IMR-90 (cell line): ENCODE measurements at regions not wholly inside any gene's neighbourhood (a gene's known extent, or its start where the extent isn't known, plus 50 kb on each side); places are given as distances from the start of the nearest gene placed in this dataset.

Experiments
- ATAC-seq: fragments of 200-7000 bp; cut with Tn5 transposase; 2 replicates; pipeline ENCODE4 v1.9.1; 2020; ENCODE audit warnings: low read depth, mild to moderate bottlenecking, moderate library complexity
- BruUV-seq: library from RNA; stranded (reverse); fragments of 400-500 nt; replicated peaks from 2 replicates; lab custom pipeline; 2021; lab: Mats Ljungman, UMichigan
- CTCF ChIA-PET: fragments of 300-600 bp; formaldehyde crosslinking; extraction: SDS; loops from one replicate; lab custom pipeline; 2021; ENCODE audit warnings: antibody characterized with exemption; lab: Yijun Ruan, JAX
- POLR2A ChIA-PET: fragments of 300-600 bp; sonication (Branson Sonifier 250); formaldehyde crosslinking; loops from one replicate; lab custom pipeline; 2022; ENCODE audit warnings: antibody characterized with exemption; ENCODE audit not compliant: unreplicated experiment; lab: Charles Lee
- DNase-seq: peaks from one replicate; pipeline ENCODE4 v3.0.0; 2013
- H2AFZ ChIP-seq: replicated peaks from 2 replicates; pipeline ENCODE3; 2013; ENCODE audit warnings: low read length, mild to moderate bottlenecking; ENCODE audit not compliant: poor library complexity
- H2AK5ac ChIP-seq: 2 replicates; pipeline ENCODE4 v1.6.1; 2013; ENCODE audit warnings: low read depth, low read length, inconsistent platforms
- H2AK9ac ChIP-seq: replicated peaks from 2 replicates; pipeline ENCODE3; 2013; ENCODE audit warnings: mild to moderate bottlenecking, low read depth, low read length, moderate library complexity; ENCODE audit not compliant: poor library complexity
- H2BK120ac ChIP-seq: 2 replicates; pipeline ENCODE4 v1.6.1; 2013; ENCODE audit warnings: low read depth, low read length, inconsistent platforms
- H2BK15ac ChIP-seq: 3 replicates; pipeline ENCODE4 v1.6.1; 2013; ENCODE audit warnings: low read depth, low read length, inconsistent platforms
- H2BK20ac ChIP-seq: 2 replicates; pipeline ENCODE4 v1.6.1; 2013; ENCODE audit warnings: low read depth, mild to moderate bottlenecking, inconsistent platforms, low read length, moderate library complexity
- H2BK5ac ChIP-seq: 2 replicates; pipeline ENCODE4 v1.6.1; 2013; ENCODE audit warnings: mild to moderate bottlenecking, low read depth, low read length, inconsistent platforms; ENCODE audit not compliant: poor library complexity, severe bottlenecking
- H3K14ac ChIP-seq: replicated peaks from 2 replicates; pipeline ENCODE4 v1.6.1; 2013; ENCODE audit warnings: low read depth, low read length, inconsistent platforms
- H3K18ac ChIP-seq: 2 replicates; pipeline ENCODE4 v1.6.1; 2013; ENCODE audit warnings: low read depth, low read length, control low read depth
- H3K23ac ChIP-seq: 2 replicates; pipeline ENCODE4 v1.6.1; 2013; ENCODE audit warnings: low read depth, low read length, inconsistent platforms
- H3K27ac ChIP-seq: 2 replicates; pipeline ENCODE4 v1.5.1; 2013; ENCODE audit warnings: mild to moderate bottlenecking, control low read depth, low read length; ENCODE audit not compliant: insufficient read depth
- H3K27me3 ChIP-seq: 2 replicates; pipeline ENCODE4 v1.6.1; 2013; ENCODE audit warnings: low read length; ENCODE audit not compliant: control insufficient read depth, insufficient read depth
- H3K36me3 ChIP-seq: 2 replicates; pipeline ENCODE4 v1.6.1; 2013; ENCODE audit warnings: low read length, mixed read lengths; ENCODE audit not compliant: control insufficient read depth, insufficient read depth
- H3K4ac ChIP-seq: 2 replicates; pipeline ENCODE4 v1.6.1; 2013; ENCODE audit warnings: low read depth, low read length, inconsistent platforms
- H3K4me1 ChIP-seq: 2 replicates; pipeline ENCODE4 v1.6.1; 2013; ENCODE audit warnings: low read length, mixed read lengths; ENCODE audit not compliant: control insufficient read depth, insufficient read depth
- H3K4me2 ChIP-seq: 2 replicates; pipeline ENCODE4 v1.6.1; 2013; ENCODE audit warnings: low read depth, mild to moderate bottlenecking, control low read depth, low read length, moderate library complexity
- H3K4me3 ChIP-seq: 2 replicates; pipeline ENCODE4 v1.5.1; 2013; ENCODE audit warnings: low read depth, mild to moderate bottlenecking, control low read depth, low read length, moderate library complexity; ENCODE audit not compliant: insufficient read depth
- H3K56ac ChIP-seq: 2 replicates; pipeline ENCODE4 v1.6.1; 2013; ENCODE audit warnings: low read length, inconsistent platforms; ENCODE audit not compliant: insufficient read depth; ENCODE audit errors: extremely low read depth
- H3K79me1 ChIP-seq, 2 experiments: 2 replicates each; pipeline ENCODE4 v1.6.1; 2013; ENCODE audit warnings: low read length in 2 of 2, inconsistent platforms in 1 of 2, low read depth in 1 of 2
- H3K9ac ChIP-seq: 2 replicates; pipeline ENCODE4 v1.6.1; 2013; ENCODE audit warnings: low read depth, low read length, control low read depth
- H3K9me1 ChIP-seq: 2 replicates; pipeline ENCODE4 v1.6.1; 2013; ENCODE audit warnings: low read length, inconsistent platforms; ENCODE audit not compliant: insufficient read depth
- H3K9me3 ChIP-seq: 2 replicates; pipeline ENCODE4 v1.6.1; 2013; ENCODE audit warnings: low read length; ENCODE audit not compliant: control insufficient read depth, insufficient read depth
- H4K20me1 ChIP-seq: 2 replicates; pipeline ENCODE4 v1.6.1; 2013; ENCODE audit warnings: low read length, inconsistent platforms; ENCODE audit not compliant: insufficient read depth
- H4K5ac ChIP-seq: 2 replicates; pipeline ENCODE4 v1.6.1; 2013; ENCODE audit warnings: mild to moderate bottlenecking, low read depth, low read length, control low read depth
- H4K8ac ChIP-seq, 2 experiments: 2 replicates each; pipeline ENCODE4 v1.6.1; 2013; ENCODE audit warnings: low read depth in 2 of 2, low read length in 2 of 2, control low read depth in 1 of 2, inconsistent platforms in 1 of 2
- H4K91ac ChIP-seq: 2 replicates; pipeline ENCODE4 v1.6.1; 2013; ENCODE audit warnings: low read depth, low read length, inconsistent platforms; ENCODE audit not compliant: insufficient read depth
- BHLHE40 ChIP-seq: fragments of 150-350 bp; IDR thresholded peaks from 2 replicates; pipeline ENCODE4 v1.6.1; 2016; ENCODE audit warnings: mild to moderate bottlenecking, low read depth, low read length
- CEBPB ChIP-seq: IDR thresholded peaks from 2 replicates; pipeline ENCODE4 v1.6.1; 2012; ENCODE audit warnings: low read depth, low read length, improper control_type of control experiment
- CHD1 ChIP-seq: IDR thresholded peaks from 2 replicates; pipeline ENCODE4 v1.6.1; 2012; ENCODE audit warnings: low read depth, low read length, improper control_type of control experiment
- FOS ChIP-seq: fragments of 150-350 bp; IDR thresholded peaks from 2 replicates; pipeline ENCODE4 v1.6.1; 2016; ENCODE audit warnings: low read depth, low read length
- MAFK ChIP-seq: IDR thresholded peaks from 2 replicates; pipeline ENCODE4 v1.6.1; 2012; ENCODE audit warnings: low read depth, low read length, improper control_type of control experiment
- MAZ ChIP-seq: IDR thresholded peaks from 2 replicates; pipeline ENCODE4 v1.6.1; 2012; ENCODE audit warnings: low read depth, mild to moderate bottlenecking, low read length, improper control_type of control experiment, moderate library complexity, borderline replicate concordance
- MXI1 ChIP-seq: IDR thresholded peaks from 2 replicates; pipeline ENCODE4 v1.6.1; 2012; ENCODE audit warnings: low read depth, mild to moderate bottlenecking, low read length, moderate library complexity, borderline replicate concordance
- NFE2L2 ChIP-seq: fragments of 150-350 bp; IDR thresholded peaks from 2 replicates; pipeline ENCODE4 v1.6.1; 2016; ENCODE audit warnings: low read depth, mild to moderate bottlenecking, low read length
- POLR2A ChIP-seq: IDR thresholded peaks from 2 replicates; pipeline ENCODE4 v1.6.1; 2012; ENCODE audit warnings: mild to moderate bottlenecking, low read depth, low read length
- RAD21 ChIP-seq: IDR thresholded peaks from 2 replicates; pipeline ENCODE4 v1.6.1; 2012; ENCODE audit warnings: low read length, improper control_type of control experiment
- RCOR1 ChIP-seq: IDR thresholded peaks from 2 replicates; pipeline ENCODE4 v1.6.1; 2012; ENCODE audit warnings: mild to moderate bottlenecking, low read length, improper control_type of control experiment; ENCODE audit not compliant: insufficient replicate concordance
- RFX5 ChIP-seq: IDR thresholded peaks from 2 replicates; pipeline ENCODE4 v1.8.0; 2012; ENCODE audit warnings: low read depth, mild to moderate bottlenecking, low read length, moderate library complexity
- SMC3 ChIP-seq: fragments of 150-350 bp; IDR thresholded peaks from 2 replicates; pipeline ENCODE4 v1.6.1; 2016; ENCODE audit warnings: low read depth, mild to moderate bottlenecking, antibody characterized with exemption, low read length, moderate library complexity
- WGBS, 2 experiments: methylation state at CpG; one replicate each; pipeline versions ENCODE4 v1.1.5 to v1.1.7; 2013; ENCODE audit warnings: missing lambda C conversion rate in 2 of 2; ENCODE audit not compliant: insufficient read length in 1 of 2; ENCODE audit errors: extremely low coverage in 2 of 2; 5-methylcytosine and 5-hydroxymethylcytosine counted together
- dilution Hi-C: fragments of 300-500 bp; cut with HindIII; formaldehyde crosslinking; loops from one replicate; pipeline ENCODE4 v1.14.3; 2018; ENCODE audit warnings: low sequenced_read_pairs; ENCODE audit not compliant: unreplicated experiment
- in situ Hi-C: fragments of 300-500 bp; cut with MboI; formaldehyde crosslinking; loops from 3 replicates; pipeline ENCODE4 v1.14.3; 2019; ENCODE audit warnings: low sequenced_read_pairs, inconsistent platforms, mixed read lengths
- intact Hi-C: fragments of 100-400 bp; cut with micrococcal nuclease; formaldehyde crosslinking; loops from 2 replicates; pipeline ENCODE4 v1.10.0; 2022
- TF ChIP-seq, protein P1 (sequence below): fragments of 150-350 bp; IDR thresholded peaks from 2 replicates; pipeline ENCODE4 v1.6.1; 2016; ENCODE audit warnings: low read depth, mild to moderate bottlenecking, low read length, moderate library complexity, borderline replicate concordance
- TF ChIP-seq, protein P2 (sequence below): fragments of 150-350 bp; IDR thresholded peaks from 2 replicates; pipeline ENCODE4 v1.6.1; 2017; ENCODE audit warnings: mild to moderate bottlenecking, antibody characterized with exemption, low read length, low read depth
- TF ChIP-seq, protein P3 (sequence below): conservative IDR thresholded peaks from 2 replicates; pipeline ENCODE4 v1.5.1; 2012; ENCODE audit warnings: mild to moderate bottlenecking, low read depth, low read length, improper control_type of control experiment

DNA sequence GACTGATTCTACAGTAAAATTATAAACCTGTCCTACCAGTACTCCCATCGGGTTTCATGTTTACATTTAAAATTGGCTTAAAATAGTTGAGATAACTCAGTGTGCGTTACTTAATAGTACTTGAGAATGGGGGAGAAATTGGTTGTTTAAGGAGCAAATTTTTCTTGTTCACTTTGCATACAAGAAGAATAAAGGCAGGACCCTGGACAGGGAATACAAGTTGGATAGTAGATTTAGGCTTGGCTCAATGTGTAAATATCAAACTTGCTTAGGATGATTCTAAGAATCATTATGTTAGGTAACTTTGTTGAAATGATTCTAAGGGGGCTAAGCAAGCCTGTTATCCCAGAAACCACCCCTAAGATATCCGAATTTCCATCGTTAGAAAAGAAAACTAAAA, 448.4 kb upstream of the TLE4 start:
- Histone ChIP-seq H4K20me1 (no peaks in the 10 kb centered on the region), H2BK20ac (no peak overlapping the region), H3K4me3 (no peak overlapping the region), H3K4ac (no peak overlapping the region), H2BK5ac (no peak overlapping the region), H3K4me2 (no peak overlapping the region), H3K27me3 (no peaks in the 10 kb centered on the region), H4K5ac (no peak overlapping the region), H3K27ac (no peak overlapping the region), H3K9me1 (no peaks in the 10 kb centered on the region), H3K4me1 (no peaks in the 10 kb centered on the region), H3K9ac (no peak overlapping the region), H3K9me3 (no peaks in the 10 kb centered on the region), H4K91ac (no peak overlapping the region), H2AK9ac (no peak overlapping the region), H3K18ac (no peak overlapping the region), H3K14ac (no peak overlapping the region), H3K56ac (no peak overlapping the region), H3K79me1 (no peaks in the 10 kb centered on the region), H3K36me3 (no peaks in the 10 kb centered on the region), H2AFZ (no peak overlapping the region), H2AK5ac (no peak overlapping the region), H3K23ac (no peak overlapping the region), H2BK15ac (no peak overlapping the region), H4K8ac (no peak overlapping the region), H2BK120ac (no peak overlapping the region)
- ATAC-seq (no peak), DNase-seq (peak; percentile 48)
- dilution Hi-C loops (no loop called here), intact Hi-C loops (loop anchor here (10.0 kb wide), 1 partner anchor 299 kb away; no protein-coding TSS in a partner anchor), in situ Hi-C loops (loop anchor here (10.0 kb wide), 1 partner anchor 519 kb away; no protein-coding TSS in a partner anchor)
- CTCF ChIA-PET: no interaction called here
- WGBS, 2 experiments: 60% methylated on average over 1 of the region's 4 CpGs; no CpG with 5 or more reads in 1 of the 2 experiments
- TF ChIP-seq NFE2L2: no peak
- TF ChIP-seq, protein P1, sequence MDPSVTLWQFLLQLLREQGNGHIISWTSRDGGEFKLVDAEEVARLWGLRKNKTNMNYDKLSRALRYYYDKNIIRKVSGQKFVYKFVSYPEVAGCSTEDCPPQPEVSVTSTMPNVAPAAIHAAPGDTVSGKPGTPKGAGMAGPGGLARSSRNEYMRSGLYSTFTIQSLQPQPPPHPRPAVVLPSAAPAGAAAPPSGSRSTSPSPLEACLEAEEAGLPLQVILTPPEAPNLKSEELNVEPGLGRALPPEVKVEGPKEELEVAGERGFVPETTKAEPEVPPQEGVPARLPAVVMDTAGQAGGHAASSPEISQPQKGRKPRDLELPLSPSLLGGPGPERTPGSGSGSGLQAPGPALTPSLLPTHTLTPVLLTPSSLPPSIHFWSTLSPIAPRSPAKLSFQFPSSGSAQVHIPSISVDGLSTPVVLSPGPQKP: no peak
- TF ChIP-seq, protein P2, sequence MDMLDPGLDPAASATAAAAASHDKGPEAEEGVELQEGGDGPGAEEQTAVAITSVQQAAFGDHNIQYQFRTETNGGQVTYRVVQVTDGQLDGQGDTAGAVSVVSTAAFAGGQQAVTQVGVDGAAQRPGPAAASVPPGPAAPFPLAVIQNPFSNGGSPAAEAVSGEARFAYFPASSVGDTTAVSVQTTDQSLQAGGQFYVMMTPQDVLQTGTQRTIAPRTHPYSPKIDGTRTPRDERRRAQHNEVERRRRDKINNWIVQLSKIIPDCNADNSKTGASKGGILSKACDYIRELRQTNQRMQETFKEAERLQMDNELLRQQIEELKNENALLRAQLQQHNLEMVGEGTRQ: no peak
- no peak for TF ChIP-seq CEBPB
- TF ChIP-seq, protein P3, sequence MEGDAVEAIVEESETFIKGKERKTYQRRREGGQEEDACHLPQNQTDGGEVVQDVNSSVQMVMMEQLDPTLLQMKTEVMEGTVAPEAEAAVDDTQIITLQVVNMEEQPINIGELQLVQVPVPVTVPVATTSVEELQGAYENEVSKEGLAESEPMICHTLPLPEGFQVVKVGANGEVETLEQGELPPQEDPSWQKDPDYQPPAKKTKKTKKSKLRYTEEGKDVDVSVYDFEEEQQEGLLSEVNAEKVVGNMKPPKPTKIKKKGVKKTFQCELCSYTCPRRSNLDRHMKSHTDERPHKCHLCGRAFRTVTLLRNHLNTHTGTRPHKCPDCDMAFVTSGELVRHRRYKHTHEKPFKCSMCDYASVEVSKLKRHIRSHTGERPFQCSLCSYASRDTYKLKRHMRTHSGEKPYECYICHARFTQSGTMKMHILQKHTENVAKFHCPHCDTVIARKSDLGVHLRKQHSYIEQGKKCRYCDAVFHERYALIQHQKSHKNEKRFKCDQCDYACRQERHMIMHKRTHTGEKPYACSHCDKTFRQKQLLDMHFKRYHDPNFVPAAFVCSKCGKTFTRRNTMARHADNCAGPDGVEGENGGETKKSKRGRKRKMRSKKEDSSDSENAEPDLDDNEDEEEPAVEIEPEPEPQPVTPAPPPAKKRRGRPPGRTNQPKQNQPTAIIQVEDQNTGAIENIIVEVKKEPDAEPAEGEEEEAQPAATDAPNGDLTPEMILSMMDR: no peak
- no peak for TF ChIP-seq SMC3
- no peak for TF ChIP-seq RAD21
- no peak for TF ChIP-seq FOS
- no peak for TF ChIP-seq BHLHE40
- no peak for TF ChIP-seq CHD1
- no peak for TF ChIP-seq RFX5
- TF ChIP-seq MAFK: no peak
- no peak for TF ChIP-seq RCOR1
- TF ChIP-seq POLR2A: no peak
- TF ChIP-seq MAZ: no peak
- TF ChIP-seq MXI1: no peak
- no TSS peak for BruUV-seq
- POLR2A ChIA-PET: no interaction called here
